ENCODE measurements at regions not wholly inside any gene's neighbourhood (a gene's known extent, or its start where the extent isn't known, plus 50 kb on each side); places are given as distances from the start of the nearest gene placed in this dataset.

- TF ChIP-seq CTCF (conservative IDR thresholded peaks at IDR 0.05; ENCODE audit: low read depth, low read length) (no peak), EZH2 (IDR thresholded peaks at IDR 0.05; ENCODE audit: low read length, unreplicated experiment) (no peak), EZH2phosphoT487 (IDR thresholded peaks at IDR 0.05; ENCODE audit: borderline replicate concordance, low read length) (no peak)
These were observed 1220.4 kb downstream of the CDH8 start for GRCh38 chr16:60815865-60816264.

All from PC-3 (cell line).